ENCODE measurements at regions not wholly inside any gene's neighbourhood (a gene's known extent, or its start where the extent isn't known, plus 50 kb on each side); places are given as distances from the start of the nearest gene placed in this dataset.
"Not testable (repeated sequence)": the region's sequence is repeated elsewhere in the genome, so short reads cannot be mapped to it uniquely, and the experiment has no call there.

DNA sequence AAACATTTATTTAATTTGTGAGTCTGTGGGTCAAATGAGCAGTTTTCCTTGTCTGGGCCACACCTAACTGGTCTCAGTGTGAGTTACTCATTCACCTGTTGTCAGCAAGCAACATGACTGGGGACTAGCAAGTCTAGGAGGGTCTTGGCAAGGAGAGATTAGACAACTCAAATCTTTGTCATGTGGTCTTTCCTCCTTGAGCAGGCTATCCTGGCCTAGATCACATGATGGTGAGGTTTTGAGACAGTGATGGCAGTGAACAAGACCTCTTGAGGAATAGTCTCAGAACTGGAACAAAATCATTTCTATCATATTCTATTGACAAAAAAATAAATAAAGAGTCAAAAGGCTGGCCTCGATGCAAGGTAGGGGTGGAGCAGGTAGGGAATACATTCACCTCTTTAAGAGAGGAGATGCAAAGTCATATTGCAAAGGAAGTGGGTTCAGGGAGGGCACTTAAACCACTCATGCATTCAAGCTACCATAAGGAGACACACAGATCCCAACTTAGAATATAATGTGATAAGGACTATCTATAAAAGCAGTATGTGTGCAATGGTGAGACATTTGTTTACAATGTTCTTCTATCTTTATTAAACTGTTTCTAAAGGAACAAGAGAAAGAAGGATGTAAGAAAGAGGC, 135.7 kb downstream of the ZNF330 start:
- Histone ChIP-seq H3K36me3 (ENCODE audit: control insufficient read depth in 2 of 2, extremely low read depth in 1 of 2, insufficient read depth in 2 of 2, low read length in 2 of 2) (no peaks in the 10 kb centered on the region), H3K27me3 (ENCODE audit: control insufficient read depth in 2 of 2, insufficient read depth in 2 of 2, low read length in 2 of 2) (no peaks in the 10 kb centered on the region), H2AFZ (ENCODE audit: low read depth, low read length) (no peak overlapping the region), H4K20me1 (replicated peaks; ENCODE audit: control insufficient read depth, extremely low read depth, insufficient read depth, low read length) (no peaks in the 10 kb centered on the region), H3K9me3 (replicated peaks; ENCODE audit: control insufficient read depth, insufficient read depth, low read length) (no peaks in the 10 kb centered on the region), H3K9ac (replicated peaks; ENCODE audit: extremely low read depth, insufficient read depth, low read length) (no peak overlapping the region), H3K79me2 (ENCODE audit: control insufficient read depth, insufficient read depth, low read length) (no peaks in the 10 kb centered on the region), H3K4me2 (ENCODE audit: insufficient read depth, low read length) (no peak overlapping the region), H3K9me1 (replicated peaks; ENCODE audit: control insufficient read depth, extremely low read depth, insufficient read depth, low read length) (no peaks in the 10 kb centered on the region), H3K27ac (ENCODE audit: insufficient read depth, low read depth, low read length) (no peak overlapping the region), H3K4me3 (replicated peaks in 1 of 3; ENCODE audit: insufficient read depth in 1 of 3, low read depth in 1 of 3, low read length in 3 of 3) (no peak overlapping the region), H3K4me1 (ENCODE audit: control insufficient read depth, extremely low read depth, insufficient read depth, low read length) (peaks cover 15% of the 10 kb centered on the region)
- CTCF ChIA-PET, result interaction anchor here (1.0 kb wide), 1 partner anchor 10 kb away, joined by 5 read pairs; no protein-coding TSS in a partner anchor
- FAIRE-seq (no peak), DNase-seq (ENCODE audit: low read depth, low spot score) (no peak)
- intact Hi-C loops (cut with micrococcal nuclease) (loop anchor here (10.0 kb wide), 1 partner anchor 1828 kb away; the partner anchor contains the start of gene USP38), dilution Hi-C loops (cut with MboI; ENCODE audit: extremely low pct_ligation_motif_present, low sequenced_read_pairs) (no loop called here)
- BruUV-seq (replicated peaks), result no TSS peak
- POLR2A ChIA-PET, result no interaction called here
- no peak for TF ChIP-seq MYC (IDR thresholded peaks at IDR 0.05; ENCODE audit: low read depth, low read length)
- TF ChIP-seq JUN (IDR thresholded peaks at IDR 0.05; ENCODE audit: borderline replicate concordance, insufficient read depth, insufficient read length, low read depth), result no peak
- no peak for TF ChIP-seq FOS (IDR thresholded peaks at IDR 0.05; ENCODE audit: borderline replicate concordance, insufficient read depth, low read length)

DNA sequence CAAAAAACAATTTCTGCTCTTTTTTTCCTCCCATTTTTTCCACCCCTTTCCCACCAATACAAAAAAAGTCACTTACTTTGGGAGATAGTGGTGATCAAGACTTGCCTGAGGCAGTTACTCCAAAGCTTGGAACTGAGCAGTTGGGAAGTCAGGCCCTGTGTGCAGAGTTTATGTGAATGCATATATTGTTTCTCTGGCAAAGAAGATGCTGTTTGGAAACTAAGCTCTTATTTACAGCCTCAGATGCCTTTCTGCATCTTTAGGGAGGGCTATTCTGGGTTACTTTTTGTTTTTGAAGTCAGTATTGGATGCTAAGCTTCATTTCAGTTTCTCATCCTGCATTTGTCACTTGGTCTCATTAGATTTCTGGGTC, 136.3 kb downstream of the ZNF330 start:
- ChIA-PET POLR2A (no interaction called here), CTCF (interaction anchor here (1.0 kb wide), 1 partner anchor 11 kb away, joined by 5 read pairs; no protein-coding TSS in a partner anchor)
- no TSS peak for BruUV-seq (replicated peaks)
- Histone ChIP-seq H3K4me3 (replicated peaks in 1 of 3; ENCODE audit: insufficient read depth in 1 of 3, low read depth in 1 of 3, low read length in 3 of 3) (no peak overlapping the region), H3K4me2 (ENCODE audit: insufficient read depth, low read length) (no peak overlapping the region), H3K27me3 (ENCODE audit: control insufficient read depth in 2 of 2, insufficient read depth in 2 of 2, low read length in 2 of 2) (no peaks in the 10 kb centered on the region), H3K79me2 (ENCODE audit: control insufficient read depth, insufficient read depth, low read length) (no peaks in the 10 kb centered on the region), H3K9me3 (replicated peaks; ENCODE audit: control insufficient read depth, insufficient read depth, low read length) (no peaks in the 10 kb centered on the region), H4K20me1 (replicated peaks; ENCODE audit: control insufficient read depth, extremely low read depth, insufficient read depth, low read length) (no peaks in the 10 kb centered on the region), H3K9me1 (replicated peaks; ENCODE audit: control insufficient read depth, extremely low read depth, insufficient read depth, low read length) (no peaks in the 10 kb centered on the region), H2AFZ (ENCODE audit: low read depth, low read length) (no peak overlapping the region), H3K9ac (replicated peaks; ENCODE audit: extremely low read depth, insufficient read depth, low read length) (no peak overlapping the region), H3K4me1 (ENCODE audit: control insufficient read depth, extremely low read depth, insufficient read depth, low read length) (peaks cover 15% of the 10 kb centered on the region), H3K27ac (ENCODE audit: insufficient read depth, low read depth, low read length) (no peak overlapping the region), H3K36me3 (ENCODE audit: control insufficient read depth in 2 of 2, extremely low read depth in 1 of 2, insufficient read depth in 2 of 2, low read length in 2 of 2) (no peaks in the 10 kb centered on the region)
- dilution Hi-C loops (cut with MboI; ENCODE audit: extremely low pct_ligation_motif_present, low sequenced_read_pairs), result no loop called here
- TF ChIP-seq JUN (IDR thresholded peaks at IDR 0.05; ENCODE audit: borderline replicate concordance, insufficient read depth, insufficient read length, low read depth), result no peak
- TF ChIP-seq POLR2AphosphoS5 (IDR thresholded peaks at IDR 0.05; ENCODE audit: insufficient read depth, low read depth, low read length), result no peak
- no peak for TF ChIP-seq MYC (IDR thresholded peaks at IDR 0.05; ENCODE audit: low read depth, low read length)
- TF ChIP-seq, protein P1, sequence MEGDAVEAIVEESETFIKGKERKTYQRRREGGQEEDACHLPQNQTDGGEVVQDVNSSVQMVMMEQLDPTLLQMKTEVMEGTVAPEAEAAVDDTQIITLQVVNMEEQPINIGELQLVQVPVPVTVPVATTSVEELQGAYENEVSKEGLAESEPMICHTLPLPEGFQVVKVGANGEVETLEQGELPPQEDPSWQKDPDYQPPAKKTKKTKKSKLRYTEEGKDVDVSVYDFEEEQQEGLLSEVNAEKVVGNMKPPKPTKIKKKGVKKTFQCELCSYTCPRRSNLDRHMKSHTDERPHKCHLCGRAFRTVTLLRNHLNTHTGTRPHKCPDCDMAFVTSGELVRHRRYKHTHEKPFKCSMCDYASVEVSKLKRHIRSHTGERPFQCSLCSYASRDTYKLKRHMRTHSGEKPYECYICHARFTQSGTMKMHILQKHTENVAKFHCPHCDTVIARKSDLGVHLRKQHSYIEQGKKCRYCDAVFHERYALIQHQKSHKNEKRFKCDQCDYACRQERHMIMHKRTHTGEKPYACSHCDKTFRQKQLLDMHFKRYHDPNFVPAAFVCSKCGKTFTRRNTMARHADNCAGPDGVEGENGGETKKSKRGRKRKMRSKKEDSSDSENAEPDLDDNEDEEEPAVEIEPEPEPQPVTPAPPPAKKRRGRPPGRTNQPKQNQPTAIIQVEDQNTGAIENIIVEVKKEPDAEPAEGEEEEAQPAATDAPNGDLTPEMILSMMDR (IDR thresholded peaks at IDR 0.05; ENCODE audit: extremely low read depth in 1 of 2, insufficient read depth in 1 of 2, low read depth in 1 of 2, low read length in 2 of 2), result no peak
- TF ChIP-seq, protein P2, sequence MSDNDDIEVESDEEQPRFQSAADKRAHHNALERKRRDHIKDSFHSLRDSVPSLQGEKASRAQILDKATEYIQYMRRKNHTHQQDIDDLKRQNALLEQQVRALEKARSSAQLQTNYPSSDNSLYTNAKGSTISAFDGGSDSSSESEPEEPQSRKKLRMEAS (IDR thresholded peaks at IDR 0.05; ENCODE audit: insufficient read depth, insufficient read length), result no peak
- no peak for TF ChIP-seq EZH2 (IDR thresholded peaks at IDR 0.05; ENCODE audit: borderline replicate concordance, low read depth, low read length, severe bottlenecking)
- TF ChIP-seq FOS (IDR thresholded peaks at IDR 0.05; ENCODE audit: borderline replicate concordance, insufficient read depth, low read length), result no peak
- TF ChIP-seq POLR2A (IDR thresholded peaks at IDR 0.05; ENCODE audit: low read depth, low read length), result no peak
- DNase-seq (ENCODE audit: low read depth, low spot score) (no peak), FAIRE-seq (no peak)
- intact Hi-C loops (cut with micrococcal nuclease), result loop anchor here (10.0 kb wide), 1 partner anchor 1828 kb away; the partner anchor contains the start of gene USP38

DNA sequence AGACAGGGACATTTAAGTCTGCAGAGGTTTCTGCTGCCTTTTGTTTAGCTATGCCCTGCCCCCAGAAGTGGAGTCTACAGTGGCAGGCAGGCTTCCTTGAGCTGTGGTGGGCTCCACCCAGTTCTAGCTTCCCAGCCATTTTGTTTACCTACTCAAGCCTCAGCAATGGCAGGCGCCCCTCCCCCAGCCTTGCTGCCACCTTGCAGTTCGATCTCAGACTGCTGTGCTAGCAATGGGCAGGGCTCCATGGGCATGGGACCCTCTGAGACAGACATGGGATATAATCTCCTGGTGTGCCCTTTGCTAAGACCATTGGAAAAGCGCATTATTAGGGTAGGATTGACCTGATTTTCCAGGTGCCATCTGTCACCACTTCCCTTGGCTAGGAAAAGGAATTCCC, 147.5 kb downstream of the ZNF330 start:
- H3K9ac ChIP-seq (replicated peaks; ENCODE audit: extremely low read depth, insufficient read depth, low read length); H3K36me3 ChIP-seq (ENCODE audit: control insufficient read depth in 2 of 2, extremely low read depth in 1 of 2, insufficient read depth in 2 of 2, low read length in 2 of 2); FAIRE-seq; H3K9me3 ChIP-seq (replicated peaks; ENCODE audit: control insufficient read depth, insufficient read depth, low read length); intact Hi-C loops (cut with micrococcal nuclease); H4K20me1 ChIP-seq (replicated peaks; ENCODE audit: control insufficient read depth, extremely low read depth, insufficient read depth, low read length); DNase-seq (ENCODE audit: low read depth, low spot score); BruUV-seq (replicated peaks); POLR2A ChIA-PET; H3K4me3 ChIP-seq (replicated peaks in 1 of 3; ENCODE audit: insufficient read depth in 1 of 3, low read depth in 1 of 3, low read length in 3 of 3); H3K27ac ChIP-seq (ENCODE audit: insufficient read depth, low read depth, low read length); H3K4me2 ChIP-seq (ENCODE audit: insufficient read depth, low read length); H3K27me3 ChIP-seq (ENCODE audit: control insufficient read depth in 2 of 2, insufficient read depth in 2 of 2, low read length in 2 of 2); CTCF ChIA-PET; H3K4me1 ChIP-seq (ENCODE audit: control insufficient read depth, extremely low read depth, insufficient read depth, low read length); dilution Hi-C loops (cut with MboI; ENCODE audit: extremely low pct_ligation_motif_present, low sequenced_read_pairs); H2AFZ ChIP-seq (ENCODE audit: low read depth, low read length); H3K9me1 ChIP-seq (replicated peaks; ENCODE audit: control insufficient read depth, extremely low read depth, insufficient read depth, low read length); H3K79me2 ChIP-seq (ENCODE audit: control insufficient read depth, insufficient read depth, low read length): not testable (repeated sequence)
